OCI-LY1 (cell line): ENCODE measurements at regions not wholly inside any gene's neighbourhood (a gene's known extent, or its start where the extent isn't known, plus 50 kb on each side); places are given as distances from the start of the nearest gene placed in this dataset.

Experiments
- H2AFZ ChIP-seq: fragments of 200-600 bp; sonication (generic), shearing (Covaris generic); 2 replicates; pipeline ENCODE4 v1.6.0; 2014; ENCODE audit warnings: antibody characterized with exemption, mild to moderate bottlenecking, low read length
- H3F3A ChIP-seq: fragments of 200-600 bp; sonication (generic), shearing (Covaris generic); 2 replicates; pipeline ENCODE4 v1.6.0; 2014; ENCODE audit warnings: mild to moderate bottlenecking, antibody characterized with exemption, low read length, moderate library complexity; ENCODE audit not compliant: insufficient read depth
- H3K27ac ChIP-seq: fragments of 200-600 bp; sonication (generic); 2 replicates; pipeline ENCODE4 v1.5.1; 2014; ENCODE audit warnings: low read length, mixed run types, mild to moderate bottlenecking, low read depth; ENCODE audit not compliant: poor library complexity, severe bottlenecking
- H3K27me3 ChIP-seq: fragments of 200-600 bp; sonication (generic); 2 replicates; pipeline ENCODE4 v1.6.0; 2014; ENCODE audit warnings: antibody characterized with exemption, mild to moderate bottlenecking, low read length, moderate library complexity; ENCODE audit not compliant: insufficient read depth
- H3K36me3 ChIP-seq: fragments of 200-600 bp; sonication (generic); 2 replicates; pipeline ENCODE4 v1.6.1; 2014; ENCODE audit warnings: mild to moderate bottlenecking, antibody characterized with exemption, low read length, moderate library complexity, mixed read lengths; ENCODE audit not compliant: insufficient read depth
- H3K4me1 ChIP-seq: fragments of 200-600 bp; sonication (generic); 2 replicates; pipeline ENCODE4 v1.5.1; 2014; ENCODE audit warnings: mild to moderate bottlenecking, low read length, moderate library complexity; ENCODE audit not compliant: insufficient read depth, severe bottlenecking
- H3K4me2 ChIP-seq: fragments of 200-600 bp; sonication (generic), shearing (Covaris generic); 2 replicates; pipeline ENCODE4 v1.6.1; 2014; ENCODE audit warnings: low read length
- H3K4me3 ChIP-seq: fragments of 200-600 bp; sonication (generic); 2 replicates; pipeline ENCODE4 v1.5.1; 2014; ENCODE audit warnings: low read length, low read depth, mild to moderate bottlenecking, mixed read lengths; ENCODE audit not compliant: poor library complexity, severe bottlenecking
- H3K79me2 ChIP-seq: fragments of 200-600 bp; shearing (Covaris generic); 2 replicates; pipeline ENCODE4 v1.6.1; 2016; ENCODE audit warnings: mixed run types, low read length, mixed read lengths; ENCODE audit not compliant: insufficient read depth
- H3K9ac ChIP-seq: fragments of 200-600 bp; sonication (generic), shearing (Covaris generic); 2 replicates; pipeline ENCODE4 v1.6.1; 2014; ENCODE audit warnings: mild to moderate bottlenecking, low read length, mixed read lengths
- H3K9me2 ChIP-seq: fragments of 200-600 bp; sonication (generic), shearing (Covaris generic); 2 replicates; pipeline ENCODE4 v1.6.1; 2014; ENCODE audit warnings: low read depth, mild to moderate bottlenecking, low read length, mixed read lengths
- H3K9me3 ChIP-seq: fragments of 200-600 bp; shearing (Covaris generic); 2 replicates; pipeline ENCODE4 v1.6.1; 2014; ENCODE audit warnings: low read length, mixed read lengths
- H4K20me1 ChIP-seq: fragments of 200-600 bp; sonication (generic), shearing (Covaris generic); 2 replicates; pipeline ENCODE4 v1.6.0; 2016; ENCODE audit warnings: mild to moderate bottlenecking, low read length; ENCODE audit not compliant: insufficient read depth
- EZH2 ChIP-seq: fragments of 200-600 bp; sonication (generic), shearing (Covaris generic); IDR thresholded peaks from 2 replicates; pipeline ENCODE4 v1.8.0; 2017; ENCODE audit warnings: borderline replicate concordance, mixed run types, mild to moderate bottlenecking, antibody characterized with exemption, low read length, moderate library complexity, mixed read lengths
- TF ChIP-seq, protein P1 (sequence below): fragments of 200-600 bp; sonication (generic), shearing (Covaris generic); IDR thresholded peaks from 2 replicates; pipeline ENCODE4 v1.5.1; 2017; ENCODE audit warnings: mild to moderate bottlenecking, antibody characterized with exemption, low read length, moderate library complexity, mixed read lengths

DNA sequence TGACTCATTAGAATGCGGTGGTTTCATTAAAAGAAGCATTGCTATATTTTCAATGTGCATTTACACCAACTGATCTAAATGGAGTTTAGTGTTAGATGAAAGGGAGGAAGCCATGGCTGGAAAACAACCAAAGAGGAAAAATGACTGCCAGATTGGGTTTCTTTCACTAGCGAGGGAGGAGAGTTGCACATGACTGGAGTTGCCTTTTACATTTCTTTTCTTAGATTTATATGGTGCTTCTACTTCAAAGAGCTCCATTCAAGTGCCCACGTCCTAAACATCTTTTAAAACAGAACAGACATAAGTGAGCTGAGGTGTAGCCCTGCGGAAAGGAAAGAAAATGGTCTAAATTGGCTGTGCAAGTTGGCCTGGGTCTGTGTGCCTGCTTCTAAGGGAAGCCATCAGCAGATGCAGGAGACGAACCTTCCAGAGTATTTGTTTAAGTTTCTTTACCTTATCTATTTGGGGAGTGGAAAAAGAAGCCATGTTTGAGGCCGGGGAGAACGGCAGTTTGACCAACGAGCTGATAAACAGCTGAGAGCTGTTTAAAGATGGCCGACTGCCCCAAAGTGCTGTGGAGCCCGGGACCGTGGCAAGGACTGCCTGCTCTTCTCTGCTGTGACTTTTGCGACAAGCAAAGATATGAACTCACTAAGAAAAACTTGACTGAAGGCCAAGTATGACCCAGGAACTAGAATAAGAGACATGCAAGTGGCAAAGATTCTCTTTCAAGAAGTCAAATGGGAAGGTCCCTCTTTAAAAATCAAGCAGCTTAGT is 327.0 kb downstream of the ZNF516 start:
- Histone ChIP-seq H2AFZ (no peak overlapping the region), H3K9me3 (no peaks in the 10 kb centered on the region), H4K20me1 (no peaks in the 10 kb centered on the region), H3F3A (no peaks in the 10 kb centered on the region), H3K9me2 (no peaks in the 10 kb centered on the region), H3K4me2 (no peak overlapping the region), H3K9ac (no peak overlapping the region), H3K27ac (no peak overlapping the region), H3K36me3 (no peaks in the 10 kb centered on the region), H3K4me1 (no peaks in the 10 kb centered on the region), H3K4me3 (no peak overlapping the region), H3K27me3 (no peaks in the 10 kb centered on the region), H3K79me2 (no peaks in the 10 kb centered on the region)
- TF ChIP-seq EZH2: no peak

DNA sequence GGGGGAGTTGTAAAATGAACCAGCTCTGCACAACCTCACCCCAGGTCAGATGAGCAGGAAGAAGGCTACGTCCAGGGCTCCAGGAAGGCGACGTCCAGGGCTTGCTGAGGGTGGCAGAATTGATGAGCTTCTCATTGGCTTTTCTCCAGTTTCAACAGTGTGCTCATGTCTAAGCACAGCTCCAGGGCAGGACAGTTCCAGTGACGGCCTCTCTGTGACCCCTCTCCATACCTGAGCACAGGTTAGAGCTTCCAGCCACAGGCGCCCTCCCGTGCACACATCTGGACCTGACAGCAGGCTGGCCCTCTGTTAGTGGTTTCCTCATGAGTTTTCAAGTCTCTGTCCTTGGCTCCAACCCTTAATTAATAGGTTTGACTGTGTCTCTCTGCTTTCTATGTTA is 327.6 kb downstream of the ZNF516 start:
- Histone ChIP-seq H2AFZ (no peak overlapping the region), H3K9me2 (no peaks in the 10 kb centered on the region), H3K9ac (no peak overlapping the region), H3K27me3 (no peaks in the 10 kb centered on the region), H3K27ac (no peak overlapping the region), H4K20me1 (no peaks in the 10 kb centered on the region), H3K36me3 (no peaks in the 10 kb centered on the region), H3F3A (no peaks in the 10 kb centered on the region), H3K4me1 (no peaks in the 10 kb centered on the region), H3K4me2 (no peak overlapping the region), H3K9me3 (no peaks in the 10 kb centered on the region), H3K4me3 (no peak overlapping the region), H3K79me2 (no peaks in the 10 kb centered on the region)
- TF ChIP-seq EZH2: no peak
- TF ChIP-seq, protein P1, sequence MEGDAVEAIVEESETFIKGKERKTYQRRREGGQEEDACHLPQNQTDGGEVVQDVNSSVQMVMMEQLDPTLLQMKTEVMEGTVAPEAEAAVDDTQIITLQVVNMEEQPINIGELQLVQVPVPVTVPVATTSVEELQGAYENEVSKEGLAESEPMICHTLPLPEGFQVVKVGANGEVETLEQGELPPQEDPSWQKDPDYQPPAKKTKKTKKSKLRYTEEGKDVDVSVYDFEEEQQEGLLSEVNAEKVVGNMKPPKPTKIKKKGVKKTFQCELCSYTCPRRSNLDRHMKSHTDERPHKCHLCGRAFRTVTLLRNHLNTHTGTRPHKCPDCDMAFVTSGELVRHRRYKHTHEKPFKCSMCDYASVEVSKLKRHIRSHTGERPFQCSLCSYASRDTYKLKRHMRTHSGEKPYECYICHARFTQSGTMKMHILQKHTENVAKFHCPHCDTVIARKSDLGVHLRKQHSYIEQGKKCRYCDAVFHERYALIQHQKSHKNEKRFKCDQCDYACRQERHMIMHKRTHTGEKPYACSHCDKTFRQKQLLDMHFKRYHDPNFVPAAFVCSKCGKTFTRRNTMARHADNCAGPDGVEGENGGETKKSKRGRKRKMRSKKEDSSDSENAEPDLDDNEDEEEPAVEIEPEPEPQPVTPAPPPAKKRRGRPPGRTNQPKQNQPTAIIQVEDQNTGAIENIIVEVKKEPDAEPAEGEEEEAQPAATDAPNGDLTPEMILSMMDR: no peak

DNA sequence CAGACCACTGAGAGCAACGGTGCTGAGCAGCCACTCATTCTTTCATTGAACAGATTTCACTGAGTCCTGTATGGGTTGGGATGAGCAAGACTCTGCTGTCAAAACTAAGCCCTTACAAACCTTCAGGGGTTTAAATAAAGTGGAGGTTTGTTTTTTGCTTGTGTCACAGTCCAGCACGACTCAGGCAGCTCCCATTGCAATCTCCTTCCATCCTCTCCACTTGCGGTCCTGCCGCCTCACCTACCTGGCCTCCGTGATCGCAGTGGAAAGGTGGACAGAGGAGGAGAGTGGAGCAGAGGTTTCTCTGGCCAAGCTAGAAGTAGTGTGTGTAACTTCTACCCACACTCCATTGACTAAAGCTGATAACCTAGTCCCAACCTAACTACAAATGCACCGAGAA is 332.2 kb downstream of the ZNF516 start:
- Histone ChIP-seq H3K4me1 (no peaks in the 10 kb centered on the region), H3K27me3 (no peaks in the 10 kb centered on the region), H2AFZ (no peak overlapping the region), H3K9me3 (no peaks in the 10 kb centered on the region), H3K9me2 (no peaks in the 10 kb centered on the region), H3K4me2 (no peak overlapping the region), H4K20me1 (no peaks in the 10 kb centered on the region), H3K79me2 (no peaks in the 10 kb centered on the region), H3K36me3 (no peaks in the 10 kb centered on the region), H3K9ac (no peak overlapping the region), H3F3A (no peaks in the 10 kb centered on the region), H3K4me3 (no peak overlapping the region), H3K27ac (no peak overlapping the region)
- TF ChIP-seq EZH2: no peak
- TF ChIP-seq, protein P1: no peak

DNA sequence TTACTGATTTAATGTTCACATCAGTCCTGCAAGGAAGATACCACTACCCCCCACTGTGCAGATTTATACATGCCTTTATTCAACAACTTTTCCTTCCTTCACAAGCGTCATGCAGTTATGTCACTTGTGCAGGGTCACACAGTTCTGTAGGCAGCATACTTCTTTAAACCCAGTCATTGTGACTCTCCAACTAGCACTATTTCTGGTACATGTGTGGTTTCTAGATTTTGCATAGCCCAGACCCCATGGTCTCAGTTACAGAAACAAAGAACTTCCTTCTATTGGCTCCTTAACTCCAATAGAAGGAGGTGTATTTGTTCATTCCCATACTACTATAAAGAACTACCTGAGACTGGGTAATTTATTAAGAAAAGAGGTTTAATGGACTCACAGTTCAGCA is 333.1 kb downstream of the ZNF516 start:
- Histone ChIP-seq H3K9me2 (no peaks in the 10 kb centered on the region), H2AFZ (no peak overlapping the region), H4K20me1 (no peaks in the 10 kb centered on the region), H3K36me3 (no peaks in the 10 kb centered on the region), H3K9me3 (no peaks in the 10 kb centered on the region), H3K9ac (no peak overlapping the region), H3K27ac (no peak overlapping the region), H3K4me1 (no peaks in the 10 kb centered on the region), H3K79me2 (no peaks in the 10 kb centered on the region), H3K27me3 (no peaks in the 10 kb centered on the region), H3F3A (no peaks in the 10 kb centered on the region), H3K4me2 (no peak overlapping the region), H3K4me3 (no peak overlapping the region)
- no peak for TF ChIP-seq EZH2
- TF ChIP-seq, protein P1: no peak
